ENCODE measurements at regions not wholly inside any gene's neighbourhood (a gene's known extent, or its start where the extent isn't known, plus 50 kb on each side); places are given as distances from the start of the nearest gene placed in this dataset.

GRCh38 chr2:6769346-6769745 is 96.4 kb downstream of the CMPK2 start:
- POLR2A ChIA-PET: no interaction called here
- RAD21 ChIA-PET (ENCODE audit: low non-redundant PET in 1 of 2, low total read pairs in 2 of 2, uncharacterized antibody in 2 of 2, unreplicated experiment in 2 of 2): no interaction called here
- Histone ChIP-seq H3K27me3 (ENCODE audit: insufficient read depth, low read length) (peaks cover 5% of the 10 kb centered on the region; the same call in 1 of the 2 replicates), H3K4me3 (replicated peaks in 1 of 2; ENCODE audit: low read depth in 1 of 2, low read length in 2 of 2) (no peak overlapping the region), H4K20me1 (ENCODE audit: insufficient read depth) (no peaks in the 10 kb centered on the region), H3K9me2 (ENCODE audit: insufficient read depth) (no peaks in the 10 kb centered on the region), H3K36me3 (ENCODE audit: control insufficient read depth in 1 of 2, insufficient read depth in 2 of 2, low read length in 2 of 2) (no peaks in the 10 kb centered on the region), H3K4me1 (ENCODE audit: control insufficient read depth in 1 of 2, insufficient read depth in 2 of 2, low read length in 2 of 2) (no peaks in the 10 kb centered on the region), H3K9ac (ENCODE audit: low read length) (no peak overlapping the region), H3K9me3 (ENCODE audit: control insufficient read depth in 1 of 2, insufficient read depth in 1 of 2, low read depth in 1 of 2, low read length in 2 of 2) (no peaks in the 10 kb centered on the region), H3K79me2 (ENCODE audit: insufficient read depth, low read length) (no peaks in the 10 kb centered on the region), H3K4me2 (ENCODE audit: low read length) (no peak overlapping the region), H2AFZ (ENCODE audit: low read depth, low read length, poor library complexity, severe bottlenecking) (no peak overlapping the region), H3K27ac (ENCODE audit: low read depth, low read length) (no peak overlapping the region)
- ATAC-seq: no peak
- TF ChIP-seq, protein P1, sequence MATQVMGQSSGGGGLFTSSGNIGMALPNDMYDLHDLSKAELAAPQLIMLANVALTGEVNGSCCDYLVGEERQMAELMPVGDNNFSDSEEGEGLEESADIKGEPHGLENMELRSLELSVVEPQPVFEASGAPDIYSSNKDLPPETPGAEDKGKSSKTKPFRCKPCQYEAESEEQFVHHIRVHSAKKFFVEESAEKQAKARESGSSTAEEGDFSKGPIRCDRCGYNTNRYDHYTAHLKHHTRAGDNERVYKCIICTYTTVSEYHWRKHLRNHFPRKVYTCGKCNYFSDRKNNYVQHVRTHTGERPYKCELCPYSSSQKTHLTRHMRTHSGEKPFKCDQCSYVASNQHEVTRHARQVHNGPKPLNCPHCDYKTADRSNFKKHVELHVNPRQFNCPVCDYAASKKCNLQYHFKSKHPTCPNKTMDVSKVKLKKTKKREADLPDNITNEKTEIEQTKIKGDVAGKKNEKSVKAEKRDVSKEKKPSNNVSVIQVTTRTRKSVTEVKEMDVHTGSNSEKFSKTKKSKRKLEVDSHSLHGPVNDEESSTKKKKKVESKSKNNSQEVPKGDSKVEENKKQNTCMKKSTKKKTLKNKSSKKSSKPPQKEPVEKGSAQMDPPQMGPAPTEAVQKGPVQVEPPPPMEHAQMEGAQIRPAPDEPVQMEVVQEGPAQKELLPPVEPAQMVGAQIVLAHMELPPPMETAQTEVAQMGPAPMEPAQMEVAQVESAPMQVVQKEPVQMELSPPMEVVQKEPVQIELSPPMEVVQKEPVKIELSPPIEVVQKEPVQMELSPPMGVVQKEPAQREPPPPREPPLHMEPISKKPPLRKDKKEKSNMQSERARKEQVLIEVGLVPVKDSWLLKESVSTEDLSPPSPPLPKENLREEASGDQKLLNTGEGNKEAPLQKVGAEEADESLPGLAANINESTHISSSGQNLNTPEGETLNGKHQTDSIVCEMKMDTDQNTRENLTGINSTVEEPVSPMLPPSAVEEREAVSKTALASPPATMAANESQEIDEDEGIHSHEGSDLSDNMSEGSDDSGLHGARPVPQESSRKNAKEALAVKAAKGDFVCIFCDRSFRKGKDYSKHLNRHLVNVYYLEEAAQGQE (IDR thresholded peaks at IDR 0.05; ENCODE audit: low read depth): no peak
- TF ChIP-seq SIN3A (IDR thresholded peaks at IDR 0.05; ENCODE audit: low read depth) (no peak), YY1 (IDR thresholded peaks at IDR 0.05; ENCODE audit: extremely low read depth, insufficient replicate concordance, low read depth, low read length) (no peak), JUND (IDR thresholded peaks at IDR 0.05) (no peak), SRF (IDR thresholded peaks at IDR 0.05; ENCODE audit: low read depth) (no peak), ATF3 (IDR thresholded peaks at IDR 0.05) (no peak), CBX3 (IDR thresholded peaks at IDR 0.05; ENCODE audit: low read depth) (no peak), POLR2AphosphoS5 (IDR thresholded peaks at IDR 0.05; ENCODE audit: low read depth, low read length) (no peak), FOSL1 (IDR thresholded peaks at IDR 0.05; ENCODE audit: low read depth) (no peak), ZFX (IDR thresholded peaks at IDR 0.05) (no peak)
- CTCF ChIA-PET: no interaction called here
- no TSS peak for BruUV-seq (replicated peaks)
- DNase-seq (ENCODE audit: low read depth, low spot score): no peak
- intact Hi-C loops (cut with micrococcal nuclease): no loop called here

Data from HCT116 (cell line).